Tibial artery (tissue), 4 donors: ENCODE measurements at regions not wholly inside any gene's neighbourhood (a gene's known extent, or its start where the extent isn't known, plus 50 kb on each side); places are given as distances from the start of the nearest gene placed in this dataset.

Source experiments
- DNase-seq, 2 donors: peaks; one replicate each; pipeline ENCODE4 v3.0.0-alpha.2; 2019
- H3K27ac ChIP-seq, 2 donors: fragments of 200-600 bp; sonication (generic) in 1 of 2; 1 replicate in 1 of 2; 2 replicates in 1 of 2; pipeline ENCODE4 v1.5.1; 2018 to 2019; ENCODE audit warnings: mild to moderate bottlenecking in 1 of 2
- H3K27me3 ChIP-seq, 2 donors: fragments of 200-600 bp; sonication (generic) in 1 of 2; one replicate each; pipeline versions ENCODE4 v1.5.1 to v1.6.0; 2016 to 2019
- H3K36me3 ChIP-seq, 3 donors: fragments of 200-600 bp; sonication (generic) in 2 of 3; one replicate each; pipeline ENCODE4 v1.5.1; 2016 to 2019; ENCODE audit warnings: mild to moderate bottlenecking in 2 of 3
- H3K4me1 ChIP-seq, 4 donors: fragments of 200-600 bp; sonication (generic) in 2 of 4; 1 replicate in 3 of 4; 2 replicates in 1 of 4; pipeline ENCODE4 v1.5.1; 2016 to 2019
- H3K4me3 ChIP-seq, 2 donors: fragments of 200-600 bp; sonication (generic) in 1 of 2; 1 replicate in 1 of 2; 2 replicates in 1 of 2; pipeline ENCODE4 v1.5.1; 2018 to 2019; ENCODE audit warnings: mild to moderate bottlenecking in 2 of 2
- H3K9me3 ChIP-seq, 3 donors: fragments of 200-600 bp; sonication (generic) in 1 of 3; one replicate each; pipeline ENCODE4 v1.5.1; 2016 to 2019
- intact Hi-C: fragments of 100-400 bp; cut with DNase I; formaldehyde crosslinking; loops from one replicate; pipeline ENCODE4 v1.15.0; 2023; ENCODE audit warnings: low total_unique reads
- TF ChIP-seq, protein P1 (sequence below), 2 experiments: fragments of 200-600 bp in 1 of 2; fragments of 450-650 bp in 1 of 2; IDR thresholded peaks; one replicate each; pipeline ENCODE4 v1.5.1; 2017 to 2019; ENCODE audit warnings: antibody characterized with exemption in 2 of 2, mild to moderate bottlenecking in 1 of 2, moderate library complexity in 1 of 2

- intact Hi-C loops, result no loop called here
- no peaks in the 10 kb centered on the region for H3K27me3 ChIP-seq
- no peak overlapping the region for H3K4me3 ChIP-seq
- TF ChIP-seq, protein P1, sequence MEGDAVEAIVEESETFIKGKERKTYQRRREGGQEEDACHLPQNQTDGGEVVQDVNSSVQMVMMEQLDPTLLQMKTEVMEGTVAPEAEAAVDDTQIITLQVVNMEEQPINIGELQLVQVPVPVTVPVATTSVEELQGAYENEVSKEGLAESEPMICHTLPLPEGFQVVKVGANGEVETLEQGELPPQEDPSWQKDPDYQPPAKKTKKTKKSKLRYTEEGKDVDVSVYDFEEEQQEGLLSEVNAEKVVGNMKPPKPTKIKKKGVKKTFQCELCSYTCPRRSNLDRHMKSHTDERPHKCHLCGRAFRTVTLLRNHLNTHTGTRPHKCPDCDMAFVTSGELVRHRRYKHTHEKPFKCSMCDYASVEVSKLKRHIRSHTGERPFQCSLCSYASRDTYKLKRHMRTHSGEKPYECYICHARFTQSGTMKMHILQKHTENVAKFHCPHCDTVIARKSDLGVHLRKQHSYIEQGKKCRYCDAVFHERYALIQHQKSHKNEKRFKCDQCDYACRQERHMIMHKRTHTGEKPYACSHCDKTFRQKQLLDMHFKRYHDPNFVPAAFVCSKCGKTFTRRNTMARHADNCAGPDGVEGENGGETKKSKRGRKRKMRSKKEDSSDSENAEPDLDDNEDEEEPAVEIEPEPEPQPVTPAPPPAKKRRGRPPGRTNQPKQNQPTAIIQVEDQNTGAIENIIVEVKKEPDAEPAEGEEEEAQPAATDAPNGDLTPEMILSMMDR (IDR thresholded peaks at IDR 0.05), result no peak
- H3K27ac ChIP-seq, result no peak overlapping the region
- H3K36me3 ChIP-seq, result no peaks in the 10 kb centered on the region
- H3K4me1 ChIP-seq, result no peaks in the 10 kb centered on the region
- no peaks in the 10 kb centered on the region for H3K9me3 ChIP-seq
- DNase-seq, result no peak
These were observed 579.4 kb upstream of the RIOK2 start for GRCh38 chr5:97762483-97762882.

DNA sequence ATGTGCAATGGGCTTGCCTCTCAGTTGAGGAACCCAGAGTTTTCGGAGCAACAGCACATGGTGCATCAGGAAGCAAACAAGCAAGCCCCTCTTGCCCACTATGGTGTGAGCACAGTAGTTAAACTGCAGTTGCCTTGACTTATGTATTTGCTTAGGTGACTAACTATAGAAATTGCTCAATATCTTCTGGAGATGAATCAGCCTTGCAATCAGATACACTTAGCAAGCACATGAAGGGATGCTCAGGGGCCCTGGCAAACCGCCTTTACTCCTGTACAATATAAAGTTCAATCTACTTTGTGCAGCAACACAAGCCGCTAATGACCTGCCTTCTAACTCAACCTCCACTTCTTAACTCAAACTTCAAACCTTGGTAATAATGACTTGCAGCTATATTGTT lies 581.7 kb upstream of the RIOK2 start:
- Histone ChIP-seq H3K4me1 (no peaks in the 10 kb centered on the region), H3K4me3 (no peak overlapping the region)
- TF ChIP-seq, protein P1 (IDR thresholded peaks at IDR 0.05), result no peak

DNA sequence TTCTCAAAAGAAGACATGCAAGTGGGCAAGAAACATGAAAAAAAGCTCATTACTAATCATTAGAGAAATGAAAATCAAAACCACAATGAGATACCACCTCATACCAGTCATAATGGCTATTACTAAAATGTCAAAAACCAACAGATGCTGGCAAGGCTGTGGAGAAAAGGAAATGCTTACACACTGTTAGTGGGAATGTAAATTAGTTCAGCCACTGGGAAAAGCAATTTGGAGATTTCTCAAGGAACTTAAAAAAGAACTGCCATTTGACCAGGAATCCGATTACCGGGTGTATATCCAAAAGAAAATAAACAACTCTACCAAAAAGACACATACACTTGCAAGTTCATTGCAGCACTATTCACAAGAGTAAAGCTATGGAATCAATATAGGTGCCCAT lies 595.4 kb upstream of the RIOK2 start:
- TF ChIP-seq, protein P1 (IDR thresholded peaks at IDR 0.05), result no peak
- intact Hi-C loops, result no loop called here

More for the DNA sequence above, 581.7 kb upstream of the RIOK2 start:
- no peak for DNase-seq
- intact Hi-C loops, result no loop called here
- Histone ChIP-seq H3K36me3 (no peaks in the 10 kb centered on the region), H3K27me3 (no peaks in the 10 kb centered on the region), H3K9me3 (no peaks in the 10 kb centered on the region), H3K27ac (no peak overlapping the region)

GRCh38 chr5:97788369-97788768 lies 605.3 kb upstream of the RIOK2 start:
- no peak overlapping the region for H3K4me3 ChIP-seq
- no peaks in the 10 kb centered on the region for H3K36me3 ChIP-seq
- H3K27ac ChIP-seq, result no peak overlapping the region
- H3K4me1 ChIP-seq, result no peaks in the 10 kb centered on the region
- no peaks in the 10 kb centered on the region for H3K9me3 ChIP-seq
- no peak for DNase-seq
- H3K27me3 ChIP-seq, result no peaks in the 10 kb centered on the region
- intact Hi-C loops, result no loop called here
- TF ChIP-seq, protein P1 (IDR thresholded peaks at IDR 0.05), result no peak

More for the DNA sequence above, 595.4 kb upstream of the RIOK2 start:
- Histone ChIP-seq H3K4me3 (no peak overlapping the region), H3K36me3 (no peaks in the 10 kb centered on the region), H3K27me3 (no peaks in the 10 kb centered on the region), H3K9me3 (no peaks in the 10 kb centered on the region), H3K4me1 (no peaks in the 10 kb centered on the region), H3K27ac (no peak overlapping the region)
- no peak for DNase-seq

GRCh38 chr5:97797994-97798451 lies 615.0 kb upstream of the RIOK2 start:
- H3K9me3 ChIP-seq, result no peaks in the 10 kb centered on the region
- H3K4me1 ChIP-seq, result no peaks in the 10 kb centered on the region
- no peak for DNase-seq
- H3K36me3 ChIP-seq, result no peaks in the 10 kb centered on the region
- H3K27me3 ChIP-seq, result no peaks in the 10 kb centered on the region
- H3K27ac ChIP-seq, result no peak overlapping the region
- H3K4me3 ChIP-seq, result no peak overlapping the region
- TF ChIP-seq, protein P1 (IDR thresholded peaks at IDR 0.05), result no peak
- intact Hi-C loops, result no loop called here

DNA sequence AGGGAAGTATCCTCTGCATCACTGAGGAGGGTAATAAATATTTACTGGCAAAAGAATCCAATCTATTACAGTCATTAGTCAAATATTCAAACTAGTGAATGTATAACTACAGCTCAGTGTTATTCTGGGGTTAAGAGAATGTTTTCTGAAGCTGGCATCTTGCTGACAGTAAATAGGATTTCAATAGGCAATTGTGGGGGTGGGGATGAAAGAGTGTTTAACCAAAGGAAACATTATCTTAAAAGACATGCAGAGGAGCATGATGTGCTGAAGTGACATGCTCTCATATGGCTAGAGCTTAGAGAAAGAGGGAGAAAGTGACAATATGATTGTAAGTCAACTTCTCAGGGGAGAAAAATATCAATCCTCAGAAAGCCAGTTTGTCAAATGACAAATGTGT lies 618.4 kb upstream of the RIOK2 start:
- Histone ChIP-seq H3K36me3 (no peaks in the 10 kb centered on the region), H3K9me3 (peaks cover 0 to 2% (median 0%) of the 10 kb centered on the region in 3 donors), H3K27me3 (no peaks in the 10 kb centered on the region), H3K4me3 (no peak overlapping the region), H3K27ac (no peak overlapping the region), H3K4me1 (no peaks in the 10 kb centered on the region)
- TF ChIP-seq, protein P1 (IDR thresholded peaks at IDR 0.05), result no peak
- intact Hi-C loops, result no loop called here
- DNase-seq, result no peak
